ENCODE measurements at regions not wholly inside any gene's neighbourhood (a gene's known extent, or its start where the extent isn't known, plus 50 kb on each side); places are given as distances from the start of the nearest gene placed in this dataset.
"Not testable (repeated sequence)": the region's sequence is repeated elsewhere in the genome, so short reads cannot be mapped to it uniquely, and the experiment has no call there.

- H2AK5ac ChIP-seq (ENCODE audit: low read length), result no peak overlapping the region
- no peak overlapping the region for H4K91ac ChIP-seq (ENCODE audit: low read depth, low read length)
- no peaks in the 10 kb centered on the region for H3K36me3 ChIP-seq (ENCODE audit: control insufficient read depth in 1 of 2, insufficient read depth in 2 of 2, low read length in 2 of 2)
- no peaks in the 10 kb centered on the region for H3K9me3 ChIP-seq (ENCODE audit: insufficient read depth, low read depth, low read length)
- H4K8ac ChIP-seq (ENCODE audit: low read depth, low read length), result no peak overlapping the region
- H3K14ac ChIP-seq (ENCODE audit: low read length), result no peak overlapping the region
- no peak overlapping the region for H3K9ac ChIP-seq (ENCODE audit: low read length)
- DNase-seq, result no peak
- H3K4ac ChIP-seq (ENCODE audit: low read depth, low read length), result no peak overlapping the region
- no peak overlapping the region for H3K27ac ChIP-seq (ENCODE audit: low read depth, low read length)
- no peaks in the 10 kb centered on the region for H3K4me1 ChIP-seq (ENCODE audit: control insufficient read depth in 1 of 2, insufficient read depth in 2 of 2, low read length in 2 of 2)
- no peak overlapping the region for H3K23ac ChIP-seq (ENCODE audit: low read length)
- H3K79me2 ChIP-seq (ENCODE audit: control insufficient read depth, insufficient read depth, low read length, poor library complexity), result no peaks in the 10 kb centered on the region
- no peak overlapping the region for H2BK120ac ChIP-seq (ENCODE audit: insufficient read depth, low read length, poor library complexity)
- no peak overlapping the region for H3K18ac ChIP-seq (ENCODE audit: low read length)
- H3K27me3 ChIP-seq (ENCODE audit: insufficient read depth, low read length), result no peaks in the 10 kb centered on the region
- no peaks in the 10 kb centered on the region for H3K79me1 ChIP-seq (ENCODE audit: low read length)
- no peak overlapping the region for H2AFZ ChIP-seq (ENCODE audit: insufficient read depth, low read length, poor library complexity)
- no peak overlapping the region for H3K4me3 ChIP-seq (ENCODE audit: low read depth, low read length)
- no peak overlapping the region for H3K4me2 ChIP-seq (ENCODE audit: low read length)
- WGBS (ENCODE audit: extremely low coverage, insufficient coverage, insufficient read length), result no CpG with 5 or more reads among the region's 10 CpGs
- H2BK12ac ChIP-seq (ENCODE audit: low read length), result no peak overlapping the region
- H2BK5ac ChIP-seq (ENCODE audit: low read depth, low read length, poor library complexity), result no peak overlapping the region
- H4K12ac ChIP-seq (ENCODE audit: low read depth, low read length), result no peak overlapping the region
Measured at GRCh38 chr1:229924639-229925038, 142.4 kb upstream of the GALNT2 start.

- Histone ChIP-seq H3K4me2 (ENCODE audit: low read length) (no peak overlapping the region), H3K4ac (ENCODE audit: low read depth, low read length) (no peak overlapping the region), H4K91ac (ENCODE audit: low read depth, low read length) (no peak overlapping the region), H2BK12ac (ENCODE audit: low read length) (no peak overlapping the region), H2BK5ac (ENCODE audit: low read depth, low read length, poor library complexity) (no peak overlapping the region), H2BK120ac (ENCODE audit: insufficient read depth, low read length, poor library complexity) (no peak overlapping the region), H4K8ac (ENCODE audit: low read depth, low read length) (no peak overlapping the region), H3K36me3 (ENCODE audit: control insufficient read depth in 1 of 2, insufficient read depth in 2 of 2, low read length in 2 of 2) (no peaks in the 10 kb centered on the region), H3K9me3 (ENCODE audit: insufficient read depth, low read depth, low read length) (no peaks in the 10 kb centered on the region), H3K27me3 (ENCODE audit: insufficient read depth, low read length) (no peaks in the 10 kb centered on the region), H3K79me2 (ENCODE audit: control insufficient read depth, insufficient read depth, low read length, poor library complexity) (no peaks in the 10 kb centered on the region), H3K23ac (ENCODE audit: low read length) (no peak overlapping the region), H2AK5ac (ENCODE audit: low read length) (no peak overlapping the region), H3K9ac (ENCODE audit: low read length) (no peak overlapping the region), H4K12ac (ENCODE audit: low read depth, low read length) (no peak overlapping the region), H3K18ac (ENCODE audit: low read length) (no peak overlapping the region), H3K4me3 (ENCODE audit: low read depth, low read length) (no peak overlapping the region), H3K14ac (ENCODE audit: low read length) (no peak overlapping the region), H3K27ac (ENCODE audit: low read depth, low read length) (no peak overlapping the region), H2AFZ (ENCODE audit: insufficient read depth, low read length, poor library complexity) (no peak overlapping the region), H3K79me1 (ENCODE audit: low read length) (no peaks in the 10 kb centered on the region), H3K4me1 (ENCODE audit: control insufficient read depth in 1 of 2, insufficient read depth in 2 of 2, low read length in 2 of 2) (no peaks in the 10 kb centered on the region)
- no peak for DNase-seq
- no CpG with 5 or more reads among the region's 7 CpGs for WGBS (ENCODE audit: extremely low coverage, insufficient coverage, insufficient read length)
Measured at GRCh38 chr1:229928767-229929166, 138.3 kb upstream of the GALNT2 start.

- not testable (repeated sequence) for H2BK5ac ChIP-seq (ENCODE audit: low read depth, low read length, poor library complexity)
Measured at GRCh38 chr1:229931751-229932150, 135.3 kb upstream of the GALNT2 start.

GRCh38 chr1:229935157-229935556 is 131.9 kb upstream of the GALNT2 start:
- not testable (repeated sequence) for H3K79me1 ChIP-seq (ENCODE audit: low read length); H2BK120ac ChIP-seq (ENCODE audit: insufficient read depth, low read length, poor library complexity); H3K14ac ChIP-seq (ENCODE audit: low read length); H3K9me3 ChIP-seq (ENCODE audit: insufficient read depth, low read depth, low read length); H3K36me3 ChIP-seq (ENCODE audit: control insufficient read depth in 1 of 2, insufficient read depth in 2 of 2, low read length in 2 of 2); H2AK5ac ChIP-seq (ENCODE audit: low read length); DNase-seq; H3K9ac ChIP-seq (ENCODE audit: low read length); H4K12ac ChIP-seq (ENCODE audit: low read depth, low read length); H3K4me1 ChIP-seq (ENCODE audit: control insufficient read depth in 1 of 2, insufficient read depth in 2 of 2, low read length in 2 of 2); H3K18ac ChIP-seq (ENCODE audit: low read length); H3K27ac ChIP-seq (ENCODE audit: low read depth, low read length); H2BK5ac ChIP-seq (ENCODE audit: low read depth, low read length, poor library complexity); H2AFZ ChIP-seq (ENCODE audit: insufficient read depth, low read length, poor library complexity); H3K79me2 ChIP-seq (ENCODE audit: control insufficient read depth, insufficient read depth, low read length, poor library complexity); H3K4me2 ChIP-seq (ENCODE audit: low read length); H3K23ac ChIP-seq (ENCODE audit: low read length); H3K4ac ChIP-seq (ENCODE audit: low read depth, low read length); H3K27me3 ChIP-seq (ENCODE audit: insufficient read depth, low read length); H4K8ac ChIP-seq (ENCODE audit: low read depth, low read length); H2BK12ac ChIP-seq (ENCODE audit: low read length); H4K91ac ChIP-seq (ENCODE audit: low read depth, low read length); H3K4me3 ChIP-seq (ENCODE audit: low read depth, low read length)
- WGBS (ENCODE audit: extremely low coverage, insufficient coverage, insufficient read length), result no CpG with 5 or more reads among the region's 6 CpGs

More at GRCh38 chr1:229931751-229932150, 135.3 kb upstream of the GALNT2 start:
- not testable (repeated sequence) for H3K4me2 ChIP-seq (ENCODE audit: low read length); H4K12ac ChIP-seq (ENCODE audit: low read depth, low read length); H3K9ac ChIP-seq (ENCODE audit: low read length); H3K4me3 ChIP-seq (ENCODE audit: low read depth, low read length); H3K79me1 ChIP-seq (ENCODE audit: low read length); H2BK120ac ChIP-seq (ENCODE audit: insufficient read depth, low read length, poor library complexity); DNase-seq; H2AFZ ChIP-seq (ENCODE audit: insufficient read depth, low read length, poor library complexity); H3K4me1 ChIP-seq (ENCODE audit: control insufficient read depth in 1 of 2, insufficient read depth in 2 of 2, low read length in 2 of 2); H2AK5ac ChIP-seq (ENCODE audit: low read length); H3K79me2 ChIP-seq (ENCODE audit: control insufficient read depth, insufficient read depth, low read length, poor library complexity); H2BK12ac ChIP-seq (ENCODE audit: low read length); H3K4ac ChIP-seq (ENCODE audit: low read depth, low read length); H3K36me3 ChIP-seq (ENCODE audit: control insufficient read depth in 1 of 2, insufficient read depth in 2 of 2, low read length in 2 of 2); H3K18ac ChIP-seq (ENCODE audit: low read length); H4K91ac ChIP-seq (ENCODE audit: low read depth, low read length); H3K23ac ChIP-seq (ENCODE audit: low read length); H3K27ac ChIP-seq (ENCODE audit: low read depth, low read length); H3K14ac ChIP-seq (ENCODE audit: low read length); H3K27me3 ChIP-seq (ENCODE audit: insufficient read depth, low read length); H3K9me3 ChIP-seq (ENCODE audit: insufficient read depth, low read depth, low read length); H4K8ac ChIP-seq (ENCODE audit: low read depth, low read length)
- WGBS (ENCODE audit: extremely low coverage, insufficient coverage, insufficient read length), result no CpG with 5 or more reads among the region's 21 CpGs
